GM18517 (cell line): ENCODE measurements at regions not wholly inside any gene's neighbourhood (a gene's known extent, or its start where the extent isn't known, plus 50 kb on each side); places are given as distances from the start of the nearest gene placed in this dataset.
"Not testable (repeated sequence)": the region's sequence is repeated elsewhere in the genome, so short reads cannot be mapped to it uniquely, and the experiment has no call there.

Source experiments
- ATAC-seq: cut with Tn5 transposase; IDR thresholded peaks from one replicate; pipeline ENCODE4 v1.9.1; 2021; ENCODE audit warnings: mild to moderate bottlenecking, moderate library complexity; ENCODE audit not compliant: unreplicated experiment

GRCh38 chr10:23866985-23867384, 342.0 kb upstream of the KIAA1217 start:
- ATAC-seq, result not testable (repeated sequence)

- no peak for ATAC-seq
These were observed 340.8 kb upstream of the KIAA1217 start for GRCh38 chr10:23868121-23868520.

- ATAC-seq, result no peak
These were observed 339.4 kb upstream of the KIAA1217 start for GRCh38 chr10:23869548-23869947.

- no peak for ATAC-seq
These were observed 338.9 kb upstream of the KIAA1217 start for GRCh38 chr10:23869996-23870395.

GRCh38 chr10:23870651-23871610, 338.0 kb upstream of the KIAA1217 start:
- ATAC-seq, result no peak

GRCh38 chr10:23872290-23872689, 336.6 kb upstream of the KIAA1217 start:
- ATAC-seq, result no peak

- no peak for ATAC-seq
These were observed 331.1 kb upstream of the KIAA1217 start for GRCh38 chr10:23877791-23878320.

- no peak for ATAC-seq
These were observed 324.3 kb upstream of the KIAA1217 start for GRCh38 chr10:23884670-23885069.

GRCh38 chr10:23885853-23886252, 323.1 kb upstream of the KIAA1217 start:
- no peak for ATAC-seq

- no peak for ATAC-seq
These were observed 322.6 kb upstream of the KIAA1217 start for GRCh38 chr10:23886355-23886754.

GRCh38 chr10:23891301-23891700, 317.6 kb upstream of the KIAA1217 start:
- ATAC-seq, result no peak

GRCh38 chr10:23892296-23892695, 316.6 kb upstream of the KIAA1217 start:
- ATAC-seq, result no peak

- ATAC-seq, result no peak
These were observed 311.7 kb upstream of the KIAA1217 start for GRCh38 chr10:23897267-23897666.

GRCh38 chr10:23897861-23898260, 311.1 kb upstream of the KIAA1217 start:
- ATAC-seq, result no peak

GRCh38 chr10:23899166-23899565, 309.8 kb upstream of the KIAA1217 start:
- ATAC-seq, result no peak

GRCh38 chr10:23910291-23910690, 298.6 kb upstream of the KIAA1217 start:
- no peak for ATAC-seq

- ATAC-seq, result no peak
These were observed 296.0 kb upstream of the KIAA1217 start for GRCh38 chr10:23912884-23913404.

- ATAC-seq, result no peak
These were observed 294.3 kb upstream of the KIAA1217 start for GRCh38 chr10:23914641-23915040.

- ATAC-seq, result no peak
These were observed 291.6 kb upstream of the KIAA1217 start for GRCh38 chr10:23917251-23917840.

GRCh38 chr10:23918090-23918723, 290.7 kb upstream of the KIAA1217 start:
- ATAC-seq, result no peak

- ATAC-seq, result no peak
These were observed 290.1 kb upstream of the KIAA1217 start for GRCh38 chr10:23918839-23919238.
